Hindlimb muscle (tissue), 1 donor: ENCODE measurements at regions not wholly inside any gene's neighbourhood (a gene's known extent, or its start where the extent isn't known, plus 50 kb on each side); places are given as distances from the start of the nearest gene placed in this dataset.
"Not testable (repeated sequence)": the region's sequence is repeated elsewhere in the genome, so short reads cannot be mapped to it uniquely, and the experiment has no call there.

ENCODE experiments used
- DNase-seq: peaks from one replicate; pipeline ENCODE4 v3.0.0-alpha.2; 2013

- DNase-seq, result no peak
Measured at GRCh38 chr1:194802572-194802971, 1616.2 kb upstream of the B3GALT2 start.

- no peak for DNase-seq
Measured at GRCh38 chr1:194795917-194796593, 1609.6 kb upstream of the B3GALT2 start.

- DNase-seq, result no peak
Measured at GRCh38 chr1:194787001-194787400, 1600.6 kb upstream of the B3GALT2 start.

- no peak for DNase-seq
Measured at GRCh38 chr1:194786027-194786426, 1599.6 kb upstream of the B3GALT2 start.

- no peak for DNase-seq
Measured at GRCh38 chr1:194776657-194777056, 1590.2 kb upstream of the B3GALT2 start.

GRCh38 chr1:194774535-194774934, 1588.1 kb upstream of the B3GALT2 start:
- no peak for DNase-seq

- no peak for DNase-seq
Measured at GRCh38 chr1:194755241-194755994, 1569.0 kb upstream of the B3GALT2 start.

- not testable (repeated sequence) for DNase-seq
Measured at GRCh38 chr1:194738843-194739242, 1552.4 kb upstream of the B3GALT2 start.

- DNase-seq, result peak; percentile 6
Measured at GRCh38 chr1:194734970-194735369, 1548.6 kb upstream of the B3GALT2 start.

GRCh38 chr1:194731025-194731424, 1544.6 kb upstream of the B3GALT2 start:
- DNase-seq, result no peak

- no peak for DNase-seq
Measured at GRCh38 chr1:194730304-194730703, 1543.9 kb upstream of the B3GALT2 start.

- no peak for DNase-seq
Measured at GRCh38 chr1:194723067-194723466, 1536.7 kb upstream of the B3GALT2 start.

- no peak for DNase-seq
Measured at GRCh38 chr1:194717941-194718340, 1531.5 kb upstream of the B3GALT2 start.

- no peak for DNase-seq
Measured at GRCh38 chr1:194717334-194717733, 1530.9 kb upstream of the B3GALT2 start.

- DNase-seq, result no peak
Measured at GRCh38 chr1:194710671-194711070, 1524.3 kb upstream of the B3GALT2 start.

GRCh38 chr1:194709439-194709838, 1523.0 kb upstream of the B3GALT2 start:
- no peak for DNase-seq

- DNase-seq, result no peak
Measured at GRCh38 chr1:194707074-194707473, 1520.7 kb upstream of the B3GALT2 start.

- no peak for DNase-seq
Measured at GRCh38 chr1:194705123-194705854, 1518.9 kb upstream of the B3GALT2 start.

- no peak for DNase-seq
Measured at GRCh38 chr1:194698908-194699318, 1512.5 kb upstream of the B3GALT2 start.

- no peak for DNase-seq
Measured at GRCh38 chr1:194693244-194693643, 1506.8 kb upstream of the B3GALT2 start.

- no peak for DNase-seq
Measured at GRCh38 chr1:194684636-194685035, 1498.2 kb upstream of the B3GALT2 start.

GRCh38 chr1:194658090-194658439, 1471.7 kb upstream of the B3GALT2 start:
- DNase-seq, result no peak

- DNase-seq, result no peak
Measured at GRCh38 chr1:194654956-194655355, 1468.5 kb upstream of the B3GALT2 start.

GRCh38 chr1:194653385-194653784, 1467.0 kb upstream of the B3GALT2 start:
- DNase-seq, result no peak
